Smooth muscle cell (in vitro differentiated cells): ENCODE measurements at regions not wholly inside any gene's neighbourhood (a gene's known extent, or its start where the extent isn't known, plus 50 kb on each side); places are given as distances from the start of the nearest gene placed in this dataset.

ENCODE experiments used
- DNase-seq: peaks from one replicate; lab custom pipeline; 2025; ENCODE audit not compliant: unreplicated experiment; lab: John Stamatoyannopoulos, UW
- H2AFZ ChIP-seq: fragments of 200-600 bp; sonication (generic); 2 replicates; pipeline ENCODE4 v1.6.0; 2016; ENCODE audit warnings: antibody characterized with exemption, low read depth, mild to moderate bottlenecking
- H3F3A ChIP-seq: fragments of 200-600 bp; sonication (generic); 2 replicates; pipeline ENCODE4 v1.6.0; 2017; ENCODE audit warnings: antibody characterized with exemption, low read depth
- H3K27ac ChIP-seq: fragments of 200-600 bp; sonication (generic); 2 replicates; pipeline ENCODE4 v1.5.1; 2016; ENCODE audit warnings: low read depth, mild to moderate bottlenecking
- H3K27me3 ChIP-seq: fragments of 200-600 bp; sonication (generic); 2 replicates; pipeline ENCODE4 v1.6.1; 2016; ENCODE audit warnings: low read depth, mild to moderate bottlenecking
- H3K36me3 ChIP-seq: fragments of 200-600 bp; sonication (generic); 2 replicates; pipeline ENCODE4 v1.5.1; 2016; ENCODE audit warnings: low read depth
- H3K4me1 ChIP-seq: fragments of 200-600 bp; sonication (generic); 2 replicates; pipeline ENCODE4 v1.5.1; 2016; ENCODE audit warnings: low read depth
- H3K4me2 ChIP-seq: fragments of 200-600 bp; sonication (generic); 2 replicates; pipeline ENCODE4 v1.6.0; 2016; ENCODE audit warnings: mild to moderate bottlenecking
- H3K4me3 ChIP-seq: fragments of 200-600 bp; sonication (generic); 2 replicates; pipeline ENCODE4 v1.5.1; 2016; ENCODE audit warnings: mild to moderate bottlenecking
- H3K79me2 ChIP-seq: fragments of 200-600 bp; sonication (generic); 2 replicates; pipeline ENCODE4 v1.6.0; 2016; ENCODE audit warnings: low read depth, mild to moderate bottlenecking
- H3K9ac ChIP-seq: fragments of 200-600 bp; sonication (generic); 2 replicates; pipeline ENCODE4 v1.6.0; 2016; ENCODE audit warnings: low read depth
- H3K9me3 ChIP-seq: fragments of 200-600 bp; sonication (generic); replicated peaks from 2 replicates; pipeline ENCODE4 v1.5.1; 2016; ENCODE audit warnings: low read depth
- H4K20me1 ChIP-seq: fragments of 200-600 bp; sonication (generic); 2 replicates; pipeline ENCODE4 v1.6.0; 2016; ENCODE audit warnings: low read depth
- CTCF ChIP-seq: fragments of 200-600 bp; sonication (generic); IDR thresholded peaks from 2 replicates; pipeline ENCODE4 v1.5.1; 2017; ENCODE audit warnings: borderline replicate concordance, mild to moderate bottlenecking, antibody characterized with exemption; ENCODE audit not compliant: insufficient read depth, poor library complexity, severe bottlenecking
- WGBS: methylation state at CpG from one replicate; pipeline ENCODE4 v1.1.7; 2016; ENCODE audit warnings: low lambda C conversion rate; 5-methylcytosine and 5-hydroxymethylcytosine counted together

GRCh38 chr12:11980115-11980514 lies 90.6 kb upstream of the BCL2L14 start:
- no peaks in the 10 kb centered on the region for H3K27me3 ChIP-seq
- no peak overlapping the region for H2AFZ ChIP-seq
- no peak overlapping the region for H3K4me3 ChIP-seq
- H3K9me3 ChIP-seq, result no peaks in the 10 kb centered on the region
- H3K4me2 ChIP-seq, result no peak overlapping the region
- H3K36me3 ChIP-seq, result no peaks in the 10 kb centered on the region
- DNase-seq, result no peak
- TF ChIP-seq CTCF, result no peak
- H3K9ac ChIP-seq, result no peak overlapping the region
- H3F3A ChIP-seq, result no peaks in the 10 kb centered on the region
- no peaks in the 10 kb centered on the region for H3K4me1 ChIP-seq
- no peak overlapping the region for H3K27ac ChIP-seq
- H4K20me1 ChIP-seq, result no peaks in the 10 kb centered on the region
- H3K79me2 ChIP-seq, result no peaks in the 10 kb centered on the region
- 97% methylated on average over 2 of the region's 2 CpGs for WGBS

- no peak for DNase-seq
- Histone ChIP-seq H4K20me1 (no peaks in the 10 kb centered on the region), H3K27me3 (no peaks in the 10 kb centered on the region), H3K4me1 (no peaks in the 10 kb centered on the region), H3F3A (no peaks in the 10 kb centered on the region), H3K9ac (no peak overlapping the region), H3K79me2 (no peaks in the 10 kb centered on the region), H2AFZ (no peak overlapping the region), H3K36me3 (no peaks in the 10 kb centered on the region), H3K27ac (no peak overlapping the region), H3K4me3 (no peak overlapping the region), H3K9me3 (no peaks in the 10 kb centered on the region), H3K4me2 (no peak overlapping the region)
- 78% methylated on average over 7 of the region's 7 CpGs for whole genome bisulfite sequencing
- no peak for TF ChIP-seq CTCF
These were observed 89.5 kb upstream of the BCL2L14 start for GRCh38 chr12:11981121-11981733.

GRCh38 chr12:11984417-11984816 lies 86.3 kb upstream of the BCL2L14 start:
- Histone ChIP-seq H3F3A (no peaks in the 10 kb centered on the region), H4K20me1 (no peaks in the 10 kb centered on the region), H3K79me2 (no peaks in the 10 kb centered on the region), H2AFZ (no peak overlapping the region), H3K4me3 (no peak overlapping the region), H3K4me1 (no peaks in the 10 kb centered on the region), H3K36me3 (no peaks in the 10 kb centered on the region), H3K27ac (no peak overlapping the region), H3K9me3 (no peaks in the 10 kb centered on the region), H3K4me2 (no peak overlapping the region), H3K9ac (no peak overlapping the region), H3K27me3 (no peaks in the 10 kb centered on the region)
- TF ChIP-seq CTCF, result no peak
- no peak for DNase-seq
- 85% methylated on average over 3 of the region's 3 CpGs for WGBS

GRCh38 chr12:11986165-11986564 lies 84.6 kb upstream of the BCL2L14 start:
- H3K27ac ChIP-seq, result no peak overlapping the region
- no peaks in the 10 kb centered on the region for H3F3A ChIP-seq
- H3K9me3 ChIP-seq, result no peaks in the 10 kb centered on the region
- no peak for TF ChIP-seq CTCF
- no peak for DNase-seq
- no peak overlapping the region for H3K4me3 ChIP-seq
- 51% methylated on average over 5 of the region's 5 CpGs for WGBS
- H3K79me2 ChIP-seq, result no peaks in the 10 kb centered on the region
- peak overlapping the region; percentile 39 for H2AFZ ChIP-seq
- no peak overlapping the region for H3K9ac ChIP-seq
- H3K36me3 ChIP-seq, result no peaks in the 10 kb centered on the region
- H4K20me1 ChIP-seq, result no peaks in the 10 kb centered on the region
- H3K27me3 ChIP-seq, result no peaks in the 10 kb centered on the region
- no peak overlapping the region for H3K4me2 ChIP-seq
- H3K4me1 ChIP-seq, result no peaks in the 10 kb centered on the region
